NCI-H2196 (cell line): ENCODE measurements at regions not wholly inside any gene's neighbourhood (a gene's known extent, or its start where the extent isn't known, plus 50 kb on each side); places are given as distances from the start of the nearest gene placed in this dataset.
A peak's percentile ranks its signal among the peaks of the same experiment; 100 is the strongest.

Experiments used
- DNase-seq: peaks from one replicate; lab custom pipeline; 2025; ENCODE audit not compliant: unreplicated experiment; lab: John Stamatoyannopoulos, UW

- DNase-seq = no peak
Measured at GRCh38 chr2:133666621-133667020, 98.4 kb upstream of the NCKAP5 start.

DNA sequence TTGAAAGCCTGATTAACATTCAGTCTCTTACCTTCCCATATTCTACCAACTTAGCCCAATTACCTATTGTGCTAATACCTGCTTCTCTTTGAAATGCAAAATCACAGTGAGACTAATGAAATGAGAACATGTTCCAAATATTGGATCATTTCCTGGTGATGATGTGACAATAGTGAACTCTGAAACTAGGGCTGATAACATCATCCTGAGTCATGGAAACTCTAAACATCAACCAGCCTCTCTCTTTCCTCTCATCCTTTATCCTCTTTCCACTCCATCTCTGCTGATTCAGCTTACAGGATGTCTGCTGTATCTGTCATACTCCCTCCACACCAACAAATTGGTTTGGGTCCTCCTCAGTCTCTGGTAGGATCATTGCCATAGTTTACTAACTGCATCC, 98.8 kb upstream of the NCKAP5 start:
- DNase-seq = no peak

GRCh38 chr2:133667968-133668367, 99.7 kb upstream of the NCKAP5 start:
- no peak for DNase-seq

GRCh38 chr2:133668547-133668946, 100.3 kb upstream of the NCKAP5 start:
- no peak for DNase-seq

GRCh38 chr2:133673305-133673905, 105.1 kb upstream of the NCKAP5 start:
- no peak for DNase-seq

GRCh38 chr2:133674066-133674432, 105.8 kb upstream of the NCKAP5 start:
- DNase-seq = no peak

- peak; percentile 55 for DNase-seq
Measured at GRCh38 chr2:133674433-133675331, 106.4 kb upstream of the NCKAP5 start.

DNA sequence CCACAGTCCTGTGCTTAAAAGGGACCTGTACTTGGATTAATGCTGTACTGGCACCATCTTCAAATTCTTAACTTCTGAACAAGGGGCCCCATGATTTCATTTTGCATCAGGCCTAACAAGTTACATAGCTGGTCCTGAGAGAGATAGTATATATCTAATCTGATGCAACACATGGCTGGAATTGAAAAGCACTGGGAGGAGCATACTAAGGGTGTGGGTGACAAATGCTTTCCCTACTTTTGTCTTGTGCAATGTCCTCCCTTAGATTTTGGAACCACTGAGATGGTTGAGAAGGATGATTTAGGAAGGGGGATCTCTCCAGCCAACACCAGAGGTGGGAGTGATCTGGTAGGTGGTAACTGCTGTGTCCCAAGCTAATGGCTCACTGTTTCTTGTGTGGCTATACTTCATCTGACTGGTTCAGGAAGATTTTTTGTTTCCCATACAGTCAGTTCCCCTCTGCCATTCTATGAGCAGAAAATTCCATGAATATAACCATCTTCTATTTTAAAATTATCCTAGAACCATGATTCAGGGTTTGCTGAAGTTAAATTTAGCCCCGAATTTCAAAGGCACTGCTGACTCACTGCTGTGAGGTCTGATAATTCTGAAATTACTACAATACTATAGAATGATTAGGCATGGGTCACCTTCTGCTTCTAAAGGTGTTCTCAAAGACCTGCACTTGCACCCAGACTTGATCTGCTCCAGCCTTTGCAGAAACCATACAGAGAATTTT, 108.3 kb upstream of the NCKAP5 start:
- DNase-seq = no peak

DNA sequence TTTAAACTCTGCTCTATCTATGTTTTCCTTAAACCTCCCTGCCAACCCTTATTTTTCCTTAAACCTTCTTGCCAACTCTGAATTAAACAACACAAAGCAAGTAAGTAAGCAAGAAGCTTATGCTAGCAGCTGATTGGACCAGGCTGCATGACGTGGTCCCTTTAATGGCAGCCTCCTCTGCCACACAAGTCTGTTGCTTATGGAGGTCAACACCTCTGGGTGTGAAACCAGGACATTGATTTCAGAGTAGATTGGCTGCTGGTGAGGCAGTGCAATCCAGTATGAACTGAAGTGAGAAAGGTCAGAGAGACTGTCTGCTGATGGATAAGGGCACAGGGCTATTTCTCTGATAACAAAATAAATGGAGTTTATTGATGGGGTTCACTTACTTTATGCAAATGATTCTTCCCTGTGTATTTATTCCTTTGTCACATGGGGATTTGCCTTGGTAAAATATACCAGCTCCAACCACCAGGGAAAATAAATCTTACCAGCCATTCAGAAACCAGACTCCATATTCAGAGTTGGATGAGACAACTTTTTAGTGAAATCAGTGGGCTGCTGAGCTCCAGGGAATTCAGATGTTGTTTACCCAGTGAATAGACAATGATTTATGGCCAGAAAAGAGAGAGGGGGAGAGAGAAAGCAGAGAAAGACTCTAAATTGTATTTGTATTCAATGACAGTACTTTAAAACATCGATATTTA, 112.2 kb upstream of the NCKAP5 start:
- DNase-seq = no peak

DNA sequence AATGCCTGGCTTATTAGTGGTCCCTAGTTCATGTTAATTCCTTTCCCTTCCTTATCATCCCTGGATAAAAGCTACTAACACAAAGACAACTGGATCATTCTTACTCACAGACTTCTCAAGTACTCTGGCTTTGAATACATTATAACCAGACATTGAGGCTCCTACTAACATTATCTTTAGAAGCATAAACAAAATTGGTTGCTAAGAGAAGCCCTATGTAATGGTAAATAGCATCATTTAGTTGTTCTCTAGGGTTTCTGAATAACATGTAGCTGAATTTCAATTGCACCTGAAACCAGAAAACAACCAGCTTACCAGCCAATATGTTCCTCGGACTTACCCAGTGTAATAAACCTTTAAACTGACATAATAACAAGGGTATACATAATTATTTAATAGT, 114.1 kb upstream of the NCKAP5 start:
- no peak for DNase-seq

- DNase-seq = no peak
Measured at GRCh38 chr2:133682906-133683305, 114.6 kb upstream of the NCKAP5 start.

DNA sequence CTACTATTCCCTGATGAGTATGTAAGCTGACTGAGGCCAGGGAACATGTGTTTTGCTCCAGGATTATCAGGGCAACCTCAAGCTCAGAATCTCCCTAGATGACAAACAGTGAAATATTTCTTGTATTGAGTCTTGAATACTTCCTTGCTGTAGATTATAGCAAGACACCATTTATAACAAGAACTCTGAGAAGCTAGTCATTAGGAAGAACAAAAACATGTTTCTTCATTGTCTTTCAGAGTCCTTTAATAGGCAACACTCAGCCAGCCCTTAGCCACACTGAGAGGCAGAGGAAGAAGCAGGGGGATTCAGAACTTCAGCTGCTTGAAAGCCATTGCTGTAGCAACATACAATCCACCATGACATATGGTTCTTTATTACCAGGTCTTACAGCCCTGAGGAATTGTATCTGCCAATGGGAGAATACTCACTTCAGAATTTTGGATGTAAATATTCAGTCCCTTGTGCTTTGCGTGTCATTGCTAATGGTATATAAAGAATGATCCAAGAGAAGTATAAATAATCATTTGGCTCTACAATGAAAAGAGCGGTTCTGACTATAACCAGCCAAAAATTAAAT, 117.5 kb upstream of the NCKAP5 start:
- DNase-seq = no peak

DNA sequence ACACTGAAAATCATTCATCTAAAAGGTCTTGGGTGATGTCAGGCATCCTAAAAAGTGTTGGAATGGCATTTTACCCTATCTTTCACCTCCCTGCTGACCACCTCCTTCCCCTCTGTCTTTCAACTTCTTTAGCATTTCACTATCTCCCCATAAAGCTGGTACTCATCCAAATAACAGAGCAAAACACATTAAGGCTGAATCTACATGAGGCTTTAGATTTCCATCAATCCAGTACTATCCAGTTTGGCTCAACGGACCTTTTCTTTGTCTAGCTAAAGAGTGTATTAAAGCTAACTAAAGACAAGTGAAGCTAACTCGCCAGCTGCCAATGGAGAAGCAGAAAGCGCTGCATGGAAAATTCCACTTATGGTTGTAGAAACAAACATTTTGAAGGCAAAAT, 122.5 kb upstream of the NCKAP5 start:
- DNase-seq = no peak

- DNase-seq = no peak
Measured at GRCh38 chr2:133691336-133691735, 123.1 kb upstream of the NCKAP5 start.

DNA sequence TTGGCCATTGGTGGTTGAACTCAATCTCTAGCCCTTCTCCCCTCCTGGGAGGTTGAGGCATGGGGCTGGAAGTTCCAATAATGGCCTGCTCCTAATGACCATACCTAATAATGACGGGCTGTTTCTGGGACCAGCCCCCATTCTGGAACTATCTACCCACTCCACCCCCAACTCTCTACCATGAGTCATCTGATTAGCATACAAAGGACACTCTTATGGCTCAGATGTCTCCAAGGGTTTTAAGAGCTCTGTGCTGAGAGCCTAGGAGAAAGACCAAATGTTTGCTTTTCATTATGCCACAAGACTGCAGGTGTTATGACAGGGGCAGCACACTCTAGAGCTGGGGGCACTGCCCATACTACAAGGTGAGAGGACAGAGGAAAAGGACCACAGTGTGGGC, 137.0 kb upstream of the NCKAP5 start:
- no peak for DNase-seq

DNA sequence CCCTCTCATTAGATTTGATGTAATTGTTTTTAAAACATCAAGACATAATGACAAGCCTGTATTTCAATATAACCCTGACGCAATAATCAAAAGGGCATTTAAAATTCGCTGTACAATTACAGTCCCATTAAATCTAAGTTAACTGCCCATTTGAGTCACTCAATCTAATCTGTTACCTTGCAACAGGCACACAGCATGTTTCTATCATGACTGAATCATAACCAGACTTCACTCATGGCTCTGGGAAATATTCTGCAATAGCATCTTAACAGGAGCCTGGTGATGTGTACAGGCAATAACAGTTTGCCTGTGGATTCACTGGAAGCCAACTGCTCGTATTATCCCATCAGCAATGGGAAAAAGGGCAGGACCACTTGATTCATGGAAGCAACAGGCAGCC, 142.3 kb upstream of the NCKAP5 start:
- no peak for DNase-seq

DNA sequence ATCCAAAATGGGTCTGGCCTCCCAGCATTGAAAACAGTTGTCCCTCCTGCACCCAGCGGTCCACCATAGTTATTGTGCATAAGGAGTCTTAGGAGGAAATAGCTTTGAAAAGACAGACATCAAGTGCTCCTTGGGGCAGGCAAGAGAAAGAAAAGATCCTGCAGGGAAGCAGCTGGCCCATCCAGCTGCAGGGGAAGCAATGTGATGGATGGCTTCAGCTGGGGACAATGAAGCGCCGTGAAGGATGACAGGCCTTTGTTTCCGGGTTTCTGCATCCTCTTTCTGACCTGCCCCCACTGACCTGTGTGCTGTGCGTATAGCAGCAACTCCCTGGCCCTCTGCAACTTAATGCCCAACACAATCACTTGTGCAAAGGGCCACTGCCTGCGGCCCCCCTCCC, 142.9 kb upstream of the NCKAP5 start:
- no peak for DNase-seq

GRCh38 chr2:133711806-133712205, 143.5 kb upstream of the NCKAP5 start:
- DNase-seq = no peak

DNA sequence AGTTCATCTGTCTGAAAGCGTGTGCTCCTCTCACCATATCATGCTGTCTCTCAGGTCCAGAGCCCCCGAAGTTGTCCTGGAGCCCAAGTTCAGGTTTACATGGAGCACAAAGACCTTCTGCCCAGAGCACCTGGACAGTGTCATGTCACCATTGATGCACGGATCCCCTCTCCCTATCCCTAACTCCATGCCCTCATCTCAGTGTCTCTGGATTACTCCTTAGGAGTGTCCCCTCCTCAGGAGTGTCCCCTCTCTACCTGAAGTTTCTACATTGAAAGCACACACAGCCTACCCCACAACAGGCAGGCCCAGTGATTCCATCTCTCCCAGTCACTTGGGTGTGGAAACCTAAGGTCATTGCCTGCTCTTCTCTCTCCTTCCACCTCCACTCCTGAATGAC, 144.1 kb upstream of the NCKAP5 start:
- no peak for DNase-seq

DNA sequence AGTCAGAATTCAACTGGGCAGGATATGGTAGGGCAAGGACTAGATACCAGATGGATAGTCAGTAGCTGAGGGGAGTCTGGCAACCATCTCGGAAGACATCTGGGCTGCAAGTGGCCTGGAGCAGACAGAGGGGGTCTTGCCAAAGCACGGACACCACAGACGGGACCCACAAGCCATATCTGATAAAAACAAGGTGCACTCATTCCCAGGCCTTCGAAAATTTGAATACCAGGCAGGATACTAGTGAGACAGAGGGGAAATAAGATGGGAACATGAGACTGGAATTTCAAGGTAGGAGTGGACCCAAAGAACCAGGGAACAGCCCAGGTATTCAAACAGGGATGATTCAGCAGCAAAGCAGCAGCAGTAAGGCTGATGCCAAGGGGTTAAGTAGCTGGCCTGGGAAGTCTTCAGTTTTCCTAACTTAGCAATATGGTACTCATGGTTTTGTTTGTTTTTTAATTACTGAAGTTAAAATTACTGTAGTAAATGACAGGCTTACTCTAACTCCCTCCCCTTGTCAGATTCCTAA, 144.9 kb upstream of the NCKAP5 start:
- DNase-seq = no peak

DNA sequence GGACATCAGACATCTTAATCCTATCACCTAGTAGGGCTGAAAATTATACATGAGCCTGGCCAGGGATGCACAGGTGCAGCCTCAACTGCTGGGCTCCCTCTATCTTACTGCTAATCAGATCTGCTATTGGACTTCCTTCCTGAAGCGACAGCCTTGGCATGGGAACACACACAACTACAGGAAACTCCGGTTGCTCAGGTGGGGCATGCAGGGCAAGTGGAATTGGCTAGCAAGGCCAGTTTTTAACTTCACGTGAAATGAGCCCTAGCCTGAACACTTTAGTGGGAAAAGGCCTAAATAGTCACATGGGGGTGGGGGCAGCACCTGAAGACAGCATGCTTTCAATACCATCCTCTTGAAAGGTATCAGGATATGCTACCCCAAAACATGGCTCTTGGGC, 147.9 kb upstream of the NCKAP5 start:
- DNase-seq = no peak
